GM20431 (cell line): ENCODE measurements at regions not wholly inside any gene's neighbourhood (a gene's known extent, or its start where the extent isn't known, plus 50 kb on each side); places are given as distances from the start of the nearest gene placed in this dataset.

Experiments
- in situ Hi-C: fragments of 300-500 bp; cut with MseI, MboI; formaldehyde crosslinking; loops from one replicate; pipeline ENCODE4 v1.15.0; 2020; ENCODE audit warnings: low sequenced_read_pairs; ENCODE audit not compliant: unreplicated experiment

- in situ Hi-C loops, result no loop called here
Observed at GRCh38 chr20:7656687-7657467, 283.4 kb downstream of the HAO1 start.

DNA sequence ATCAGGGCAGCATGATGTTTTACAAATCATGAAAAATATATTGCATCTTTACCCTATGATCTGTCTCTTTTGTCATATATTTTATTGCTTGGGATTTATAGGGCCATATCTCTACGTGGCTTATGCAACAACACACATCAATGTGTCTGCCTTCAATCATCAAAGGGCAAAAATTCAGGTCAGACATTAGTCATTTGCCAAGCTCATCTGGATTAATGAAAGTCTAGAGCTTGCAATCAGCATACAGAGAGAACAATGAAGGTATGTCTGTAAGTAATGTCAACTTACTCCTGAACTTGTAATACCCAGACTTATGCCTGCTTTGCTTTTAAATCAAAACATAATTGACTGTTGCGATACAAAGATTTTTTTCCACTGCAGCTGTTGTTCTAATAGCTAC lies 282.7 kb downstream of the HAO1 start:
- in situ Hi-C loops, result no loop called here

DNA sequence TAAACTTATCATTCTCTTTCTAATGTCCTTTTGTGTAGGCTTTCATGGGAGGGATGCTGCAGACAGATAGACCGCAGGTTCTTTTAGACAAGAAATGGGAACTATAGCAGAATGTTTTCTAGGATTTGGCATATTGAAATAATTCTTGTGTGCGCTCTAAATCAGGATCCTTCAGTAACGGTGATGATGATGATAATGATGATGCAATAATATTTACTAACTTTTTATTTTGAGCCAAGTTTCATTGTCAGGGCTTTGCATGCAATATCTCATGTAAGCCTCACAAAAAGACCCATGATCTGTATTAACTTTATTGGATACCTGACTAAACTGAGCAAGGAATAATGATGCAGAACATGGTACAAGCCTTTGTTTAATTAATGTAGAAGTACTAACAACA lies 280.1 kb downstream of the HAO1 start:
- in situ Hi-C loops, result no loop called here

DNA sequence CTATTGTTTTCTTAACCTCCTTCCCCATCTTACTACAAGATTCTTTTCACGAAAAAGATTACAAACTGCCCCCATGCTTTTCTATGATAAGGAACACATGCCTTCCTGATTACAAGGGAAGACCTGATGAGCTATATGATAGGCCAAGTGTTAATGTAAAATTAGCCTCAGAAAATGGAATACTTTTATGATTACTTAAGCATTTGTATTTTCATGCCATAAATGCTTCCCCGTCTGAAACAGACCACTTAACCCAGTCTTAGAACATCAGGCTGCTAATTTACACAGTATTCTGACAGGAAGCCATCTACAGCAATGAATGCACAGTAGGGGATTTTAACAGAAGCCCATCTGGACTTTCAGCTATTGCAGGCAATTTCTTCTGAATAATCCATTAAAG lies 274.9 kb downstream of the HAO1 start:
- in situ Hi-C loops, result no loop called here

DNA sequence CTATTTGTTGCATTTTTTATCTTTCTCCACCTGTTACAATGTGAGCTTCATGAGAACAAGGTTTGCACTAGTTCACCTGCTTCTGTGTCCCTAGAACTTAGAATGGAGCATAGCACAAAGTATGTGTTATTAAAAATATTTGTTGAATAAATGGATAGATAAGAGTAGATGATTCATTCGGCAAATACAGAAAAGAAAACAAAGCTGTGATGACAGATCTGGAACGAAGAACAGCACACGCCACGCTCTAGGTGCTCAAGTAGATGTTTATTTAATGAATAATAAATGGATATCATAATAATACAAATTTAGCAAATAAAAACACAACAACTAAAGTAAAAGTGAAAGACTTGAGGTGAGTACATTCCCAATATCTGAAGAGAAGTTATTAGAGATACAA lies 273.1 kb downstream of the HAO1 start:
- in situ Hi-C loops, result no loop called here

GRCh38 chr20:7672571-7672970 lies 267.7 kb downstream of the HAO1 start:
- in situ Hi-C loops, result no loop called here

GRCh38 chr20:7673841-7674240 lies 266.4 kb downstream of the HAO1 start:
- in situ Hi-C loops, result no loop called here

GRCh38 chr20:7682916-7683315 lies 257.3 kb downstream of the HAO1 start:
- in situ Hi-C loops, result no loop called here

- in situ Hi-C loops, result no loop called here
Observed at GRCh38 chr20:7687065-7687464, 253.2 kb downstream of the HAO1 start.

GRCh38 chr20:7689151-7689550 lies 251.1 kb downstream of the HAO1 start:
- in situ Hi-C loops, result no loop called here

- in situ Hi-C loops, result no loop called here
Observed at GRCh38 chr20:7691647-7692269, 248.5 kb downstream of the HAO1 start.

- in situ Hi-C loops, result no loop called here
Observed at GRCh38 chr20:7692478-7692877, 247.8 kb downstream of the HAO1 start.

DNA sequence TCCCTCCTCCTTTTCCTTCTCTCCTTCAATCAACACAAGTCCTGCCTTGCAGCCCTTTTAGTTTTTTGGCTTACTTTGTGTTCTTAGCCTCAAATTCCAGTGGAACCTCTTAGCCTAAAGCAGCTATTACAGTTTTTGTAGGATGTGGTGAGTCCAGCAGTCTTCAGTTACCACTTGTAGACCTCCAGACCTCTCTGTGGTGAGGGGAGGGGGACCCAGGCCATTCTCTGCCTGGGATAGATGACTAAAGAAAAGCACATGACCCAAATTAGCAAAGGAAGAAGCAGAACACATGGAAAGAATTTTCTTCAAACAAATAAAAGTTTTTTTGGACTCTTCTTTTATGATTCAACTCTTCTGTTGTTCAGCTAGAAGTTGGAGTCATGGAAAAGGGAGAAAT lies 246.5 kb downstream of the HAO1 start:
- in situ Hi-C loops, result no loop called here

GRCh38 chr20:7695051-7695495 lies 245.2 kb downstream of the HAO1 start:
- in situ Hi-C loops, result no loop called here

GRCh38 chr20:7695635-7696034 lies 244.6 kb downstream of the HAO1 start:
- in situ Hi-C loops, result no loop called here

DNA sequence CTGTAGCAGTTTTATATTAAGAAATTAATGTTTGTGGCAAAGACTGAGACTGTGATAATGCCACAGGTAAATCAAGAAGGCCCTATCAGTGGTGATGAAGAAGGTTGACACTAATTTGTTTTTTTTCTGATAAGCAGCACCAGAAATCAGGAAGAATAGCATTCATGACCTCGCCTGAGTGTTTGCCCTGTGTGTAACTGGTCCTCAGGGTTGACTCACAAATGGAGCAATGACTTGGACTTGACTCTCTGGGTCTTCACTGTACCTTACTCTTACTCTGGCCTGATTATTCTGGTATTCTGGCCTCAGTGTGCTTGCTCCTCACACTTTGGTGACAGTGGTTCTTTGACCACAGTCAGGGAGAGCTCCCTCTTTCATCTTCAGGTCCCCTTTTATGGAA lies 243.9 kb downstream of the HAO1 start:
- in situ Hi-C loops, result no loop called here

GRCh38 chr20:7702141-7702540 lies 238.1 kb downstream of the HAO1 start:
- in situ Hi-C loops, result no loop called here

DNA sequence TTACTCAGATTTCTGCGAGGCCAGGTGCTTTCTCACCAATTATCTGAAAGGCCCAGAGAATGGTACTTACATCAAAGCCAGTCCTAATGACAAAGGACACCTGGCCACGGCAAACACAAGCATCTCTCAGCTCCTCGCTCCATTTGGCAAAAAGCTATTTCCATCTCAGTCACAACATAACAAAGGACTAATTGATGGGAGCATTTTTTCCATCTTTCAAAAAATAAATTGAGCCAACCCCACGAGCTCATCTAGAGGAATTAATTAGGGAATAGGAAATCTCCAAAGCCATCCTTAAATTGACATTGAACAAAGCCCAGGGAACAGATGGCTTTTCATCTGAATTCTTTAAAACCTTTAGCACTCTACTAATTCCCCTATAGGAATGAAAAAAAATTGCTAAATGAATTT lies 236.7 kb downstream of the HAO1 start:
- in situ Hi-C loops, result no loop called here

DNA sequence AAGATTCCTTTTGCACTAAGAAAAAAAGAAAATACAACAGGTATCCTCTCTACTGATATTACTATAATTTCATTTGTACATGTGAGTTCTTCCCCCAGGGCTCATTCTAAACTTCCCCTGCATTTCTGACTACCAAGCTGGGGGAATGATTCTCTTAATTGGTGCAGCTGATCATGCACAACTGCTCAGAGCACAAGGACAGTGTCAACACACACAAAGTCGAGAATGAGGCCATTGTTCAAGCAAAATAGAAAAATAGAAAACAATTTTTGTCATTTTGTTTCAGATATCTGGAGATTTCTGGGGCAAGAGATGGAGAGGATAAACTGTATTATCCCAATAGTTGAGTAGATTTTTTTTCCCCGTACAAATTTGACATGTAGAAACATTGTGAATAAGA lies 236.3 kb downstream of the HAO1 start:
- in situ Hi-C loops, result no loop called here

DNA sequence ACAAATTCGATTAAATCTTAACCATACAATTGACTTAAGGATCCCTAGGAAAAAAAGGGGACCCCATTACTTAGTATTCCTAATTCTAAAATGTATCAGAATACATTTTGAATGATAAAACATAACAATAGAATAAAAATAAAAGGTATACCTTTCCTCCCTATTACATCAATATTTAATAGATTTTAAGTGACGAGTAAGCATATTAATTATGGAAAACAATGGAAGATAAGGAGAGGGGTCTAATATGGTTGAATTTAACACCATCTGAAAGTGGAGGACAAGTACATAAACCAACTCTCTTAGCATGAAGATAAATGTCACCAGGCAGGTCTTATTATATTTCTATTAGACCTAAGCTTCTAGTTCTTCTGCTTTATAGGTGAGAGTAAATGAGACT lies 232.1 kb downstream of the HAO1 start:
- in situ Hi-C loops, result no loop called here

- in situ Hi-C loops, result no loop called here
Observed at GRCh38 chr20:7708782-7709181, 231.5 kb downstream of the HAO1 start.

DNA sequence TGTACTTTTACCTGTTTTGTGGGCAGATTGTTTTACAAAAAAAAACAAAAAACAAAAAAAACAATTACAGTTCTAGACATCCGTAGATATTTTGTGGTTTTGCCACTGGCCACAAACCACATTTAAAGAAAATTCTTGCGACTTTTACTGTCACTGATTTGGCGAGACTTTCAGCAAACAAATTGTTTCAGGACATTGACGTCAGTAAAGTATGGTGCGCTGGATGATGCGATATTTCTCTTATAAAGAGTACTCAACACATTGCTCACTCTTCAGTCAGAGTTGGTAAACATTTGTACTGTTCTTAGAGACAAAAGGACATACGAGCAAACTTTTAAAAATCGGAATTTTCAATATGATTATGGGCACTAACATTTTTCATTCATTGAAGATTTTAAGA lies 229.8 kb downstream of the HAO1 start:
- in situ Hi-C loops, result no loop called here
